A549 (cell line): ENCODE measurements at regions not wholly inside any gene's neighbourhood (a gene's known extent, or its start where the extent isn't known, plus 50 kb on each side); places are given as distances from the start of the nearest gene placed in this dataset.

Experiments
- CHD2 ChIP-seq: fragments of 150-350 bp; IDR thresholded peaks from 2 replicates; pipeline ENCODE4 v1.6.1; 2014; ENCODE audit warnings: low read length; ENCODE audit not compliant: partially characterized antibody
- MAZ ChIP-seq: fragments of 150-350 bp; IDR thresholded peaks from 2 replicates; pipeline ENCODE4 v1.6.1; 2014; ENCODE audit warnings: antibody characterized with exemption, low read depth, low read length, borderline replicate concordance
- POLR2A ChIP-seq: IDR thresholded peaks from 2 replicates; pipeline ENCODE4 v1.6.1; 2012; ENCODE audit warnings: mild to moderate bottlenecking, low read length
- POLR2AphosphoS2 ChIP-seq: conservative IDR thresholded peaks from 2 replicates; pipeline ENCODE4 v1.6.1; 2012; ENCODE audit warnings: low read length, improper control_type of control experiment, inconsistent platforms
- TF ChIP-seq, protein P1 (sequence below): fragments of >200 bp; sonication (Bioruptor Twin); formaldehyde crosslinking; IDR thresholded peaks from 3 replicates; pipeline ENCODE4 v1.5.1; 2016
- TF ChIP-seq, protein P2 (sequence below): IDR thresholded peaks from 2 replicates; pipeline ENCODE4 v1.6.1; 2012

DNA sequence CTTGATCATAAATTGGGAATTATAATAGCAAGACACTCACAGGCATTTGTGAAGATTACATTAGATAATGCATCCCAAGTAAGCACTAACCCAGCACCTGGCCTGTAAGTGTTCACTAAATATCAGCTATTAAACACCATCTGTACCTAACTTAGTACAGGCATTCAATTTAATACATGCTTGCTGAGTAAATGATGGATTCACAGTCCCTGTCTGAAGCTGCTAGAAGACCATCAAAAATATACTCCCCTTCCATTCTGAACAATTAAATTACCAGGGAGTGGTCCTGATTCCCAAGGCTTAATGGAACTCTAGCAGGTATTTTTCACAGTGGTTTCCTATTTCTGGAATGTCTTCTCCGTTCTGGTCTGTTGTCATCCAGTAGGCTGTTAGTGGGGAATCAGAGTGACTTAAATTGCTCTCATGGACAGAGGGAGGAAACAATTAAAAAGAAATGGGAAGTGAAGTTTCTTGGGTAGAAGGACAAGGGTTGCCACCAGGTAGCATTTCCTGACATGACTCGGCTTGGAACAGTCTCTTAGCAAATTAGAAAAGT lies 233.9 kb downstream of the PTTG2 start:
- TF ChIP-seq, protein P1, sequence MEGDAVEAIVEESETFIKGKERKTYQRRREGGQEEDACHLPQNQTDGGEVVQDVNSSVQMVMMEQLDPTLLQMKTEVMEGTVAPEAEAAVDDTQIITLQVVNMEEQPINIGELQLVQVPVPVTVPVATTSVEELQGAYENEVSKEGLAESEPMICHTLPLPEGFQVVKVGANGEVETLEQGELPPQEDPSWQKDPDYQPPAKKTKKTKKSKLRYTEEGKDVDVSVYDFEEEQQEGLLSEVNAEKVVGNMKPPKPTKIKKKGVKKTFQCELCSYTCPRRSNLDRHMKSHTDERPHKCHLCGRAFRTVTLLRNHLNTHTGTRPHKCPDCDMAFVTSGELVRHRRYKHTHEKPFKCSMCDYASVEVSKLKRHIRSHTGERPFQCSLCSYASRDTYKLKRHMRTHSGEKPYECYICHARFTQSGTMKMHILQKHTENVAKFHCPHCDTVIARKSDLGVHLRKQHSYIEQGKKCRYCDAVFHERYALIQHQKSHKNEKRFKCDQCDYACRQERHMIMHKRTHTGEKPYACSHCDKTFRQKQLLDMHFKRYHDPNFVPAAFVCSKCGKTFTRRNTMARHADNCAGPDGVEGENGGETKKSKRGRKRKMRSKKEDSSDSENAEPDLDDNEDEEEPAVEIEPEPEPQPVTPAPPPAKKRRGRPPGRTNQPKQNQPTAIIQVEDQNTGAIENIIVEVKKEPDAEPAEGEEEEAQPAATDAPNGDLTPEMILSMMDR: no peak
- TF ChIP-seq MAZ (no peak), CHD2 (no peak), POLR2A (no peak), POLR2AphosphoS2 (no peak)
- TF ChIP-seq, protein P2, sequence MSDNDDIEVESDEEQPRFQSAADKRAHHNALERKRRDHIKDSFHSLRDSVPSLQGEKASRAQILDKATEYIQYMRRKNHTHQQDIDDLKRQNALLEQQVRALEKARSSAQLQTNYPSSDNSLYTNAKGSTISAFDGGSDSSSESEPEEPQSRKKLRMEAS: no peak
